Keratinocyte (primary cell): ENCODE measurements at regions not wholly inside any gene's neighbourhood (a gene's known extent, or its start where the extent isn't known, plus 50 kb on each side); places are given as distances from the start of the nearest gene placed in this dataset.

Source experiments
- DNase-seq: peaks from one replicate; pipeline ENCODE4 v3.0.0-alpha.2; 2011; ENCODE audit warnings: low read depth, missing footprints, low spot score
- FAIRE-seq: peaks from 2 replicates; lab custom pipeline; 2011; peaks lifted over from hg19 to GRCh38; lab: Jason Lieb, UNC
- H2AFZ ChIP-seq: 2 replicates; pipeline ENCODE4 v1.6.0; 2012; ENCODE audit warnings: low read length, control low read depth, inconsistent platforms; ENCODE audit not compliant: control insufficient read depth
- H3K27ac ChIP-seq: 2 replicates; pipeline ENCODE4 v1.5.1; 2011; ENCODE audit warnings: low read length; ENCODE audit not compliant: control insufficient read depth, insufficient read depth
- H3K27me3 ChIP-seq: 3 replicates; pipeline ENCODE4 v1.6.0; 2011; ENCODE audit warnings: low read length; ENCODE audit not compliant: control insufficient read depth, insufficient read depth; ENCODE audit errors: extremely low read depth
- H3K36me3 ChIP-seq, 2 experiments: 2 replicates in 1 of 2; 3 replicates in 1 of 2; pipeline ENCODE4 v1.5.1; 2011; ENCODE audit warnings: low read length in 2 of 2, mild to moderate bottlenecking in 1 of 2; ENCODE audit not compliant: control insufficient read depth in 2 of 2, insufficient read depth in 2 of 2; ENCODE audit errors: extremely low read depth in 1 of 2
- H3K4me1 ChIP-seq: 3 replicates; pipeline ENCODE4 v1.5.1; 2011; ENCODE audit warnings: low read length; ENCODE audit not compliant: control insufficient read depth, insufficient read depth; ENCODE audit errors: extremely low read depth
- H3K4me2 ChIP-seq: 3 replicates; pipeline ENCODE4 v1.6.0; 2011; ENCODE audit warnings: low read depth, low read length; ENCODE audit not compliant: control insufficient read depth, insufficient read depth; ENCODE audit errors: extremely low read depth
- H3K4me3 ChIP-seq, 3 experiments: fragments of 200-600 bp in 1 of 3; sonication (generic) in 1 of 3; 2 replicates in 2 of 3; 3 replicates in 1 of 3; pipeline ENCODE4 v1.5.1; 2011 to 2016; ENCODE audit warnings: low read length in 3 of 3, mild to moderate bottlenecking in 3 of 3, control low read depth in 2 of 3, inconsistent platforms in 1 of 3, low read depth in 1 of 3, mixed read lengths in 1 of 3, mixed run types in 1 of 3, moderate library complexity in 1 of 3; ENCODE audit not compliant: control insufficient read depth in 2 of 3, insufficient read depth in 2 of 3; ENCODE audit errors: extremely low read depth in 1 of 3
- H3K79me2 ChIP-seq: 2 replicates; pipeline ENCODE4 v1.6.0; 2012; ENCODE audit warnings: low read length; ENCODE audit not compliant: control insufficient read depth, insufficient read depth
- H3K9ac ChIP-seq: 3 replicates; pipeline ENCODE4 v1.6.0; 2011; ENCODE audit warnings: low read length; ENCODE audit not compliant: control insufficient read depth, insufficient read depth; ENCODE audit errors: extremely low read depth
- H3K9me1 ChIP-seq: 3 replicates; pipeline ENCODE4 v1.6.0; 2011; ENCODE audit warnings: low read length; ENCODE audit not compliant: control insufficient read depth, insufficient read depth; ENCODE audit errors: extremely low read depth
- H3K9me3 ChIP-seq: 2 replicates; pipeline ENCODE4 v1.5.1; 2012; ENCODE audit warnings: low read depth, low read length; ENCODE audit not compliant: control insufficient read depth
- H4K20me1 ChIP-seq: 3 replicates; pipeline ENCODE4 v1.6.0; 2011; ENCODE audit warnings: low read length; ENCODE audit not compliant: control insufficient read depth, insufficient read depth; ENCODE audit errors: extremely low read depth
- EZH2 ChIP-seq: IDR thresholded peaks from one replicate; pipeline ENCODE4 v1.6.1; 2012; ENCODE audit warnings: inconsistent platforms, mild to moderate bottlenecking, low read length, moderate library complexity
- dilution Hi-C: fragments of 300-500 bp; cut with MboI; formaldehyde crosslinking; loops from one replicate; pipeline ENCODE4 v1.7.0; 2020; ENCODE audit warnings: low sequenced_read_pairs; ENCODE audit not compliant: extremely low pct_ligation_motif_present
- TF ChIP-seq, protein P1 (sequence below), 3 experiments: IDR thresholded peaks in 1 of 3; conservative IDR thresholded peaks in 1 of 3; optimal IDR thresholded peaks in 1 of 3; 2 replicates in 2 of 3; 3 replicates in 1 of 3; pipeline versions ENCODE3 to v1.5.1; 2011; ENCODE audit warnings: low read length in 3 of 3, mild to moderate bottlenecking in 3 of 3, moderate library complexity in 2 of 3, control low read depth in 1 of 3, inconsistent platforms in 1 of 3; ENCODE audit not compliant: insufficient read depth in 2 of 3; ENCODE audit errors: extremely low read depth in 1 of 3

- H3K36me3 ChIP-seq: no peaks in the 10 kb centered on the region
- FAIRE-seq: no peak
- no peak overlapping the region for H3K4me3 ChIP-seq
- H3K9me1 ChIP-seq: no peaks in the 10 kb centered on the region
- H3K4me1 ChIP-seq: peaks cover 11% of the 10 kb centered on the region
- no peak for DNase-seq
- H3K27me3 ChIP-seq: no peaks in the 10 kb centered on the region
- H3K27ac ChIP-seq: no peak overlapping the region
- no peak for TF ChIP-seq EZH2
- TF ChIP-seq, protein P1, sequence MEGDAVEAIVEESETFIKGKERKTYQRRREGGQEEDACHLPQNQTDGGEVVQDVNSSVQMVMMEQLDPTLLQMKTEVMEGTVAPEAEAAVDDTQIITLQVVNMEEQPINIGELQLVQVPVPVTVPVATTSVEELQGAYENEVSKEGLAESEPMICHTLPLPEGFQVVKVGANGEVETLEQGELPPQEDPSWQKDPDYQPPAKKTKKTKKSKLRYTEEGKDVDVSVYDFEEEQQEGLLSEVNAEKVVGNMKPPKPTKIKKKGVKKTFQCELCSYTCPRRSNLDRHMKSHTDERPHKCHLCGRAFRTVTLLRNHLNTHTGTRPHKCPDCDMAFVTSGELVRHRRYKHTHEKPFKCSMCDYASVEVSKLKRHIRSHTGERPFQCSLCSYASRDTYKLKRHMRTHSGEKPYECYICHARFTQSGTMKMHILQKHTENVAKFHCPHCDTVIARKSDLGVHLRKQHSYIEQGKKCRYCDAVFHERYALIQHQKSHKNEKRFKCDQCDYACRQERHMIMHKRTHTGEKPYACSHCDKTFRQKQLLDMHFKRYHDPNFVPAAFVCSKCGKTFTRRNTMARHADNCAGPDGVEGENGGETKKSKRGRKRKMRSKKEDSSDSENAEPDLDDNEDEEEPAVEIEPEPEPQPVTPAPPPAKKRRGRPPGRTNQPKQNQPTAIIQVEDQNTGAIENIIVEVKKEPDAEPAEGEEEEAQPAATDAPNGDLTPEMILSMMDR (optimal IDR thresholded peaks at IDR 0.05 in 1 of 3, IDR thresholded peaks at IDR 0.05 in 1 of 3, conservative IDR thresholded peaks at IDR 0.05 in 1 of 3; ENCODE audit: extremely low read depth in 1 of 3, insufficient read depth in 2 of 3, low read length in 3 of 3): no peak
- no peak overlapping the region for H3K4me2 ChIP-seq
- H3K9me3 ChIP-seq: peaks cover 11% of the 10 kb centered on the region
- dilution Hi-C loops: no loop called here
- no peak overlapping the region for H2AFZ ChIP-seq
- no peaks in the 10 kb centered on the region for H3K79me2 ChIP-seq
- H3K9ac ChIP-seq: no peak overlapping the region
- no peaks in the 10 kb centered on the region for H4K20me1 ChIP-seq
These were observed 142.7 kb upstream of the FZD8 start for GRCh38 chr10:35784751-35785150.

- no peaks in the 10 kb centered on the region for H3K27me3 ChIP-seq
- DNase-seq: peak; percentile 53
- H3K36me3 ChIP-seq: no peaks in the 10 kb centered on the region
- H3K9me3 ChIP-seq: peaks cover 10% of the 10 kb centered on the region
- H3K27ac ChIP-seq: peak overlapping the region; percentile 51
- peak; percentile 77 for FAIRE-seq
- H3K4me1 ChIP-seq: peaks cover 10% of the 10 kb centered on the region
- no peak for TF ChIP-seq EZH2
- TF ChIP-seq, protein P1 (optimal IDR thresholded peaks at IDR 0.05 in 1 of 3, IDR thresholded peaks at IDR 0.05 in 1 of 3, conservative IDR thresholded peaks at IDR 0.05 in 1 of 3; ENCODE audit: extremely low read depth in 1 of 3, insufficient read depth in 2 of 3, low read length in 3 of 3): no peak
- H4K20me1 ChIP-seq: no peaks in the 10 kb centered on the region
- dilution Hi-C loops: no loop called here
- H3K4me2 ChIP-seq: peak overlapping the region; percentile 43
- no peak overlapping the region for H3K9ac ChIP-seq
- H2AFZ ChIP-seq: peak overlapping the region; percentile 36
- no peak overlapping the region for H3K4me3 ChIP-seq
- no peaks in the 10 kb centered on the region for H3K79me2 ChIP-seq
- no peaks in the 10 kb centered on the region for H3K9me1 ChIP-seq
These were observed 141.3 kb upstream of the FZD8 start for GRCh38 chr10:35783305-35783838.
